ENCODE measurements at regions not wholly inside any gene's neighbourhood (a gene's known extent, or its start where the extent isn't known, plus 50 kb on each side); places are given as distances from the start of the nearest gene placed in this dataset.

- Histone ChIP-seq H4K20me1 (ENCODE audit: insufficient read depth, low read length) (no peaks in the 10 kb centered on the region), H3K36me3 (replicated peaks; ENCODE audit: low read depth, low read length) (no peaks in the 10 kb centered on the region), H3K9ac (ENCODE audit: low read length) (no peak overlapping the region), H3K9me3 (ENCODE audit: insufficient read depth, low read length) (no peaks in the 10 kb centered on the region), H3K4me1 (ENCODE audit: low read length) (no peaks in the 10 kb centered on the region), H3K27ac (ENCODE audit: low read length) (no peak overlapping the region), H2AFZ (ENCODE audit: low read depth, low read length) (no peak overlapping the region), H3K4me2 (ENCODE audit: low read length) (no peak overlapping the region), H3K4me3 (ENCODE audit: low read length) (no peak overlapping the region), H3K27me3 (ENCODE audit: low read depth, low read length) (no peaks in the 10 kb centered on the region), H3K79me2 (ENCODE audit: low read length) (no peaks in the 10 kb centered on the region)
- TF ChIP-seq, protein P1, sequence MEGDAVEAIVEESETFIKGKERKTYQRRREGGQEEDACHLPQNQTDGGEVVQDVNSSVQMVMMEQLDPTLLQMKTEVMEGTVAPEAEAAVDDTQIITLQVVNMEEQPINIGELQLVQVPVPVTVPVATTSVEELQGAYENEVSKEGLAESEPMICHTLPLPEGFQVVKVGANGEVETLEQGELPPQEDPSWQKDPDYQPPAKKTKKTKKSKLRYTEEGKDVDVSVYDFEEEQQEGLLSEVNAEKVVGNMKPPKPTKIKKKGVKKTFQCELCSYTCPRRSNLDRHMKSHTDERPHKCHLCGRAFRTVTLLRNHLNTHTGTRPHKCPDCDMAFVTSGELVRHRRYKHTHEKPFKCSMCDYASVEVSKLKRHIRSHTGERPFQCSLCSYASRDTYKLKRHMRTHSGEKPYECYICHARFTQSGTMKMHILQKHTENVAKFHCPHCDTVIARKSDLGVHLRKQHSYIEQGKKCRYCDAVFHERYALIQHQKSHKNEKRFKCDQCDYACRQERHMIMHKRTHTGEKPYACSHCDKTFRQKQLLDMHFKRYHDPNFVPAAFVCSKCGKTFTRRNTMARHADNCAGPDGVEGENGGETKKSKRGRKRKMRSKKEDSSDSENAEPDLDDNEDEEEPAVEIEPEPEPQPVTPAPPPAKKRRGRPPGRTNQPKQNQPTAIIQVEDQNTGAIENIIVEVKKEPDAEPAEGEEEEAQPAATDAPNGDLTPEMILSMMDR (IDR thresholded peaks at IDR 0.05; ENCODE audit: low read depth, low read length) = no peak
- TF ChIP-seq EZH2phosphoT487 (IDR thresholded peaks at IDR 0.05; ENCODE audit: low read depth) = no peak
These were observed 177.9 kb upstream of the FUT9 start for GRCh38 chr6:95837890-95838289.

- Histone ChIP-seq H3K4me3 (ENCODE audit: low read length) (no peak overlapping the region), H2AFZ (ENCODE audit: low read depth, low read length) (no peak overlapping the region), H3K27me3 (ENCODE audit: low read depth, low read length) (no peaks in the 10 kb centered on the region), H3K27ac (ENCODE audit: low read length) (no peak overlapping the region), H3K4me2 (ENCODE audit: low read length) (no peak overlapping the region), H4K20me1 (ENCODE audit: insufficient read depth, low read length) (no peaks in the 10 kb centered on the region), H3K9ac (ENCODE audit: low read length) (no peak overlapping the region), H3K79me2 (ENCODE audit: low read length) (no peaks in the 10 kb centered on the region), H3K36me3 (replicated peaks; ENCODE audit: low read depth, low read length) (no peaks in the 10 kb centered on the region), H3K4me1 (ENCODE audit: low read length) (no peaks in the 10 kb centered on the region), H3K9me3 (ENCODE audit: insufficient read depth, low read length) (no peaks in the 10 kb centered on the region)
- TF ChIP-seq EZH2phosphoT487 (IDR thresholded peaks at IDR 0.05; ENCODE audit: low read depth) = no peak
- TF ChIP-seq, protein P1 (IDR thresholded peaks at IDR 0.05; ENCODE audit: low read depth, low read length) = no peak
These were observed 174.2 kb upstream of the FUT9 start for GRCh38 chr6:95841560-95841959.

- Histone ChIP-seq H3K4me1 (ENCODE audit: low read length) (no peaks in the 10 kb centered on the region), H2AFZ (ENCODE audit: low read depth, low read length) (no peak overlapping the region)
These were observed 169.1 kb upstream of the FUT9 start for GRCh38 chr6:95846652-95847051.

GRCh38 chr6:95847061-95847460 is 168.7 kb upstream of the FUT9 start:
- no peaks in the 10 kb centered on the region for H3K79me2 ChIP-seq (ENCODE audit: low read length)
- no peaks in the 10 kb centered on the region for H4K20me1 ChIP-seq (ENCODE audit: insufficient read depth, low read length)
- no peak overlapping the region for H3K4me2 ChIP-seq (ENCODE audit: low read length)
- H3K27me3 ChIP-seq (ENCODE audit: low read depth, low read length) = no peaks in the 10 kb centered on the region
- no peaks in the 10 kb centered on the region for H3K4me1 ChIP-seq (ENCODE audit: low read length)
- no peak overlapping the region for H2AFZ ChIP-seq (ENCODE audit: low read depth, low read length)
- H3K36me3 ChIP-seq (replicated peaks; ENCODE audit: low read depth, low read length) = no peaks in the 10 kb centered on the region
- TF ChIP-seq EZH2phosphoT487 (IDR thresholded peaks at IDR 0.05; ENCODE audit: low read depth) = no peak
- TF ChIP-seq, protein P1 (IDR thresholded peaks at IDR 0.05; ENCODE audit: low read depth, low read length) = no peak
- no peak overlapping the region for H3K9ac ChIP-seq (ENCODE audit: low read length)
- H3K27ac ChIP-seq (ENCODE audit: low read length) = no peak overlapping the region
- H3K4me3 ChIP-seq (ENCODE audit: low read length) = no peak overlapping the region
- H3K9me3 ChIP-seq (ENCODE audit: insufficient read depth, low read length) = no peaks in the 10 kb centered on the region

More at GRCh38 chr6:95846652-95847051, 169.1 kb upstream of the FUT9 start:
- no peak for TF ChIP-seq EZH2phosphoT487 (IDR thresholded peaks at IDR 0.05; ENCODE audit: low read depth)
- TF ChIP-seq, protein P1 (IDR thresholded peaks at IDR 0.05; ENCODE audit: low read depth, low read length) = no peak
- H3K9me3 ChIP-seq (ENCODE audit: insufficient read depth, low read length) = no peaks in the 10 kb centered on the region
- no peak overlapping the region for H3K4me3 ChIP-seq (ENCODE audit: low read length)
- H3K27me3 ChIP-seq (ENCODE audit: low read depth, low read length) = no peaks in the 10 kb centered on the region
- H3K9ac ChIP-seq (ENCODE audit: low read length) = no peak overlapping the region
- H3K79me2 ChIP-seq (ENCODE audit: low read length) = no peaks in the 10 kb centered on the region
- H4K20me1 ChIP-seq (ENCODE audit: insufficient read depth, low read length) = no peaks in the 10 kb centered on the region
- H3K27ac ChIP-seq (ENCODE audit: low read length) = no peak overlapping the region
- no peaks in the 10 kb centered on the region for H3K36me3 ChIP-seq (replicated peaks; ENCODE audit: low read depth, low read length)
- H3K4me2 ChIP-seq (ENCODE audit: low read length) = no peak overlapping the region

Measured in OCI-LY3 (cell line).